ENCODE measurements at regions not wholly inside any gene's neighbourhood (a gene's known extent, or its start where the extent isn't known, plus 50 kb on each side); places are given as distances from the start of the nearest gene placed in this dataset.

- no peak for TF ChIP-seq CTCF (IDR thresholded peaks at IDR 0.05; ENCODE audit: insufficient read depth, low read depth, low read length)
These were observed 382.0 kb downstream of the GXYLT1 start for GRCh38 chr12:41762691-41763090.

DNA sequence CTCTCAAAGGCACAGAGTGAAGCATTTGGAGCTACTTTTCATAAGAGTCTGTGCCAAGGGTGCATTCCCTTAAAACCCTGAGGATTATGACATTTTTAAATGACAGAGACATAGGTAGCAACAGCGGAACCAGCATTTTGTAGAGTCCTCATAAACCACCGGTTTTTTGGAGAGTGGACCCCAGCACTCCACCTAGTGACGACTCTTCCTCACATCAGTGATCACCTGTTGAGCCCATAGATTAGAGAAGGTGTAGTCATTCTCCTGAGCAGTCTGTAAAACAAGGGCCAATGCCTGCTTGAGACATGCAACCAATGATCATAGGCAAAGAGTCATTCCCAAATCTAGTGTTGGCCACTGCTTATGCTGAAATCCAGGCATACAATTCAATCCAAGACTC is 399.1 kb downstream of the GXYLT1 start:
- POLR2A ChIA-PET = no interaction called here
- CTCF ChIA-PET = no interaction called here
- no peak for DNase-seq (ENCODE audit: low read depth)
- no peak for TF ChIP-seq CTCF (IDR thresholded peaks at IDR 0.05; ENCODE audit: insufficient read depth, low read depth, low read length)
- Histone ChIP-seq H3K27me3 (ENCODE audit: control insufficient read depth, insufficient read depth, low read length) (no peaks in the 10 kb centered on the region), H3K4me3 (ENCODE audit: low read depth, low read length) (no peak overlapping the region), H3K36me3 (ENCODE audit: control insufficient read depth, insufficient read depth, low read length) (no peaks in the 10 kb centered on the region)

More at GRCh38 chr12:41762691-41763090, 382.0 kb downstream of the GXYLT1 start:
- Histone ChIP-seq H3K36me3 (ENCODE audit: control insufficient read depth, insufficient read depth, low read length) (no peaks in the 10 kb centered on the region), H3K4me3 (ENCODE audit: low read depth, low read length) (no peak overlapping the region), H3K27me3 (ENCODE audit: control insufficient read depth, insufficient read depth, low read length) (no peaks in the 10 kb centered on the region)
- ChIA-PET CTCF (no interaction called here), POLR2A (no interaction called here)
- no peak for DNase-seq (ENCODE audit: low read depth)

GRCh38 chr12:41743835-41744234 is 400.8 kb downstream of the GXYLT1 start:
- POLR2A ChIA-PET = no interaction called here
- no peaks in the 10 kb centered on the region for H3K36me3 ChIP-seq (ENCODE audit: control insufficient read depth, insufficient read depth, low read length)
- no peak for DNase-seq (ENCODE audit: low read depth)
- CTCF ChIA-PET = no interaction called here
- TF ChIP-seq CTCF (IDR thresholded peaks at IDR 0.05; ENCODE audit: insufficient read depth, low read depth, low read length) = no peak
- H3K27me3 ChIP-seq (ENCODE audit: control insufficient read depth, insufficient read depth, low read length) = no peaks in the 10 kb centered on the region
- H3K4me3 ChIP-seq (ENCODE audit: low read depth, low read length) = no peak overlapping the region

DNA sequence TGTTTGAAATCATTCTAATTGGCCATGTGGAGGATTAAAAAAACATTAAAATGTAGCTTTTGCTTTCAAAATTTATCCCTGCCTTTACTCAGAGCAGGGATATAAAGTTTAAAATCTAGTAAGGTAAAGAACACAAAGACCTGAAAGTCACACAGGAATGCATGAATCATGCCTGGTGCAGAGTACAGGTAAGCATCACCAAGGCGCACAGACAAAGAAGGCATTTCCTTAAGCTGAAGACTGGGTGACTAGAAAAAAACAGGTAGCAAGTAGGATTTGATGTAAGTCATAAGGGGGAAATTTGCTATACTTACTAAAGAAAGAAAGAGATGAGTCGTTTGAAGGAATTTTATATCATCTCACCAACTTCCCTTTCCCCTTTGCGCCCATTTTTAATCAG is 405.6 kb downstream of the GXYLT1 start:
- POLR2A ChIA-PET = interaction anchor here (0.5 kb wide), 1 partner anchor 14 kb away, joined by 3 read pairs; no protein-coding TSS in a partner anchor
- Histone ChIP-seq H3K36me3 (ENCODE audit: control insufficient read depth, insufficient read depth, low read length) (no peaks in the 10 kb centered on the region), H3K27me3 (ENCODE audit: control insufficient read depth, insufficient read depth, low read length) (no peaks in the 10 kb centered on the region), H3K4me3 (ENCODE audit: low read depth, low read length) (no peak overlapping the region)
- TF ChIP-seq CTCF (IDR thresholded peaks at IDR 0.05; ENCODE audit: insufficient read depth, low read depth, low read length) = no peak
- no peak for DNase-seq (ENCODE audit: low read depth)
- CTCF ChIA-PET = interaction anchor here (1.0 kb wide), 1 partner anchor 12 kb away, joined by 5 read pairs; no protein-coding TSS in a partner anchor

DNA sequence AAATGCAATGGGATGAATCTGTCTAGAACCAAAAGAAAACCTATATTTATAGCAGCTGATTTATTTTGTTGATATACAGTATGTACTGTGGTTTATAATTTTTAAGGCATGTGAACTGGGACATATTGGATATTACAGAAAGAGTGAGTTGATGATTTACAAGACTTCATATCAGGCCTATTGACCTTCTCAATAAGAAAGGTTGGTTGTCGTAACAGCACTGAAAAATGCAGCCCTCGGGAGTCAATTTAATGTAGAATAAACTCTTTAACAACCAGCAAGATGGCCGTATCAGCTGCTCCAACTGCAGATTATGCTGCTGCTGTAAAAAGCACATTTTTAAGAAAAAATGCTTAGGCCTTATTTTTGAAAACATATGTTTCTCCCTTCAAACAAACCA is 407.3 kb downstream of the GXYLT1 start:
- Histone ChIP-seq H3K36me3 (ENCODE audit: control insufficient read depth, insufficient read depth, low read length) (no peaks in the 10 kb centered on the region), H3K4me3 (ENCODE audit: low read depth, low read length) (no peak overlapping the region), H3K27me3 (ENCODE audit: control insufficient read depth, insufficient read depth, low read length) (no peaks in the 10 kb centered on the region)
- ChIA-PET POLR2A (no interaction called here), CTCF (interaction anchor here (0.6 to 1.8 kb wide), 2 partner anchors 8 to 286 kb away, joined by 3 to 4 read pairs; no protein-coding TSS in a partner anchor)
- TF ChIP-seq CTCF (IDR thresholded peaks at IDR 0.05; ENCODE audit: insufficient read depth, low read depth, low read length) = no peak
- no peak for DNase-seq (ENCODE audit: low read depth)
